ENCODE measurements at regions not wholly inside any gene's neighbourhood (a gene's known extent, or its start where the extent isn't known, plus 50 kb on each side); places are given as distances from the start of the nearest gene placed in this dataset.

DNA sequence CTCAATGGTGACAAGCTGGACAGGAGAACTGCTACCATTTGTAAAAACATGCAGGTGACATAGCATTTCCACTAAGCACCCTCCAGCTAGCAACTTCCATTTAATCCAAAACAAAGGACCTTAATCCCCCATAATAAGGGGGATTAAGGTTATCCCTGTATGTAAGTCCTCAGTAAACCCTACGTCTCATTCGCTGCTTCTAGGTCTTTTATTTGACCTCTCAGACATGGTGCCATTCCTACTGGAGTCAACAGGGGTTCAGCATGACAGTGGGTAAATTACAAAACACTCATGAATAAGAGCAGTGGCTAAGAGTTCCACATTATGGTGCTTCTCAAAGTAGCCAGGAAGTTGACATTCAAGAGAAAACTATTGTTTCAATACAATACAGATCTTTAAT lies 121.8 kb upstream of the CAV2 start:
- CTCF ChIA-PET: no interaction called here
- Histone ChIP-seq H3K4me2 (ENCODE audit: low read length) (no peak overlapping the region), H3K4me1 (ENCODE audit: insufficient read depth, low read length) (no peaks in the 10 kb centered on the region), H3K27me3 (ENCODE audit: low read length) (no peaks in the 10 kb centered on the region), H3F3A (ENCODE audit: low read length, unreplicated experiment) (no peaks in the 10 kb centered on the region), H2AFZ (ENCODE audit: low read length) (no peak overlapping the region), H3K4me3 (ENCODE audit: low read length) (no peak overlapping the region), H3K9me3 (ENCODE audit: low read length) (no peaks in the 10 kb centered on the region), H3K36me3 (ENCODE audit: low read depth, low read length) (no peaks in the 10 kb centered on the region), H4K20me1 (ENCODE audit: low read length) (no peaks in the 10 kb centered on the region), H3K79me2 (ENCODE audit: low read length) (no peaks in the 10 kb centered on the region), H3K9ac (ENCODE audit: low read length) (no peak overlapping the region), H3K27ac (ENCODE audit: low read length) (no peak overlapping the region), H3K9me2 (replicated peaks; ENCODE audit: low read length) (no peaks in the 10 kb centered on the region)
- TF ChIP-seq EZH2 (IDR thresholded peaks at IDR 0.05; ENCODE audit: low read length, unreplicated experiment) (no peak), EZH2phosphoT487 (IDR thresholded peaks at IDR 0.05; ENCODE audit: borderline replicate concordance, low read length) (no peak)
- TF ChIP-seq, protein P1, sequence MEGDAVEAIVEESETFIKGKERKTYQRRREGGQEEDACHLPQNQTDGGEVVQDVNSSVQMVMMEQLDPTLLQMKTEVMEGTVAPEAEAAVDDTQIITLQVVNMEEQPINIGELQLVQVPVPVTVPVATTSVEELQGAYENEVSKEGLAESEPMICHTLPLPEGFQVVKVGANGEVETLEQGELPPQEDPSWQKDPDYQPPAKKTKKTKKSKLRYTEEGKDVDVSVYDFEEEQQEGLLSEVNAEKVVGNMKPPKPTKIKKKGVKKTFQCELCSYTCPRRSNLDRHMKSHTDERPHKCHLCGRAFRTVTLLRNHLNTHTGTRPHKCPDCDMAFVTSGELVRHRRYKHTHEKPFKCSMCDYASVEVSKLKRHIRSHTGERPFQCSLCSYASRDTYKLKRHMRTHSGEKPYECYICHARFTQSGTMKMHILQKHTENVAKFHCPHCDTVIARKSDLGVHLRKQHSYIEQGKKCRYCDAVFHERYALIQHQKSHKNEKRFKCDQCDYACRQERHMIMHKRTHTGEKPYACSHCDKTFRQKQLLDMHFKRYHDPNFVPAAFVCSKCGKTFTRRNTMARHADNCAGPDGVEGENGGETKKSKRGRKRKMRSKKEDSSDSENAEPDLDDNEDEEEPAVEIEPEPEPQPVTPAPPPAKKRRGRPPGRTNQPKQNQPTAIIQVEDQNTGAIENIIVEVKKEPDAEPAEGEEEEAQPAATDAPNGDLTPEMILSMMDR (conservative IDR thresholded peaks at IDR 0.05; ENCODE audit: low read depth, low read length): no peak
- no peak for ATAC-seq
- POLR2A ChIA-PET (ENCODE audit: unreplicated experiment): no interaction called here
- intact Hi-C loops (cut with micrococcal nuclease): no loop called here
- no TSS peak for BruUV-seq (replicated peaks)
- no peak for DNase-seq

DNA sequence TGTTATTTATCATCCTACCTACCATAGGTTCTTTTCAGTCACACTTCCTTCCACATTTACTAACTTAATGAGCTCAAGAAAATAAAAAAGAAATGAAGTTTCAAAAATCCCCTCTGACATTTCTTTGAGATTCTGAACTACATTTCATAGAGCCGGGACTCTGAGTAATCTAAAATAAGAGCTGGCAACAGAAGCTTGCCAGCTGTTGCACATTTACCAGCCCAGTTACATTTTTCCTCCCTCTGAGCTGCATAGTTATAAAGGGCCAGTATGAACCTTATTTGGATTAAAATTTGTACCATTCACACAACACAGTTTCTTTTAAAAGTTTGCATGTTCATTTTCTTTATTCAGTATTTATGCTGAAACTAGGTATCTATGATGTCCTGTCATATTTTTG lies 119.5 kb upstream of the CAV2 start:
- H3K27ac ChIP-seq (ENCODE audit: low read length): no peak overlapping the region
- no peak overlapping the region for H2AFZ ChIP-seq (ENCODE audit: low read length)
- no TSS peak for BruUV-seq (replicated peaks)
- no peaks in the 10 kb centered on the region for H3K79me2 ChIP-seq (ENCODE audit: low read length)
- ChIA-PET CTCF (no interaction called here), POLR2A (ENCODE audit: unreplicated experiment) (no interaction called here)
- no peaks in the 10 kb centered on the region for H3K27me3 ChIP-seq (ENCODE audit: low read length)
- no peaks in the 10 kb centered on the region for H4K20me1 ChIP-seq (ENCODE audit: low read length)
- peaks cover 9% of the 10 kb centered on the region for H3K4me1 ChIP-seq (ENCODE audit: insufficient read depth, low read length)
- TF ChIP-seq, protein P1 (conservative IDR thresholded peaks at IDR 0.05; ENCODE audit: low read depth, low read length): no peak
- TF ChIP-seq EZH2phosphoT487 (IDR thresholded peaks at IDR 0.05; ENCODE audit: borderline replicate concordance, low read length): no peak
- H3F3A ChIP-seq (ENCODE audit: low read length, unreplicated experiment): no peaks in the 10 kb centered on the region
- no peak overlapping the region for H3K4me3 ChIP-seq (ENCODE audit: low read length)
- no peak for ATAC-seq
- intact Hi-C loops (cut with micrococcal nuclease): no loop called here
- H3K36me3 ChIP-seq (ENCODE audit: low read depth, low read length): no peaks in the 10 kb centered on the region
- DNase-seq: no peak
- no peaks in the 10 kb centered on the region for H3K9me3 ChIP-seq (ENCODE audit: low read length)
- H3K9me2 ChIP-seq (replicated peaks; ENCODE audit: low read length): no peaks in the 10 kb centered on the region
- no peak overlapping the region for H3K4me2 ChIP-seq (ENCODE audit: low read length)
- H3K9ac ChIP-seq (ENCODE audit: low read length): no peak overlapping the region

DNA sequence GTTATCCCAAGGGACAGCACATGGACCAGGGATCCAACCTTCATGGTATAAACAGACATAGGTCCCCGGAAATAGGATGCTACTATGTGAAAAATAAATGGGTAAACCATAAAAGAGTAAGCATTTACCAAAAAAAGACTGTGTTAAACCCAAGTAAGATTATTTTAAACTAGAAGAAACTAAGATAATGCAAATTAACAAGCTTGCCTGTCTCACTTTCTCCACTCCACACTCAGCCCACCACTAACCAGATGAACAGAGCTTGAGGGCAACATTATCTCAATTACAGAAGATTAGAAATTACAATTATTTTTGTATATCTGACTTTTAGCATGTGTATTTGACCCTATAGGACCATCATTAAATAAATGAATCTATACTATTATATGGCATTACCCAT lies 117.2 kb upstream of the CAV2 start:
- Histone ChIP-seq H3K27ac (ENCODE audit: low read length) (no peak overlapping the region), H3K9ac (ENCODE audit: low read length) (no peak overlapping the region), H3K4me1 (ENCODE audit: insufficient read depth, low read length) (peaks cover 18% of the 10 kb centered on the region), H4K20me1 (ENCODE audit: low read length) (no peaks in the 10 kb centered on the region), H3K27me3 (ENCODE audit: low read length) (no peaks in the 10 kb centered on the region), H2AFZ (ENCODE audit: low read length) (no peak overlapping the region), H3K9me2 (replicated peaks; ENCODE audit: low read length) (no peaks in the 10 kb centered on the region), H3K36me3 (ENCODE audit: low read depth, low read length) (no peaks in the 10 kb centered on the region), H3K4me2 (ENCODE audit: low read length) (no peak overlapping the region), H3F3A (ENCODE audit: low read length, unreplicated experiment) (no peaks in the 10 kb centered on the region), H3K9me3 (ENCODE audit: low read length) (no peaks in the 10 kb centered on the region), H3K4me3 (ENCODE audit: low read length) (no peak overlapping the region), H3K79me2 (ENCODE audit: low read length) (no peaks in the 10 kb centered on the region)
- ChIA-PET CTCF (no interaction called here), POLR2A (ENCODE audit: unreplicated experiment) (no interaction called here)
- no TSS peak for BruUV-seq (replicated peaks)
- TF ChIP-seq, protein P1 (conservative IDR thresholded peaks at IDR 0.05; ENCODE audit: low read depth, low read length): no peak
- TF ChIP-seq EZH2 (IDR thresholded peaks at IDR 0.05; ENCODE audit: low read length, unreplicated experiment) (no peak), EZH2phosphoT487 (IDR thresholded peaks at IDR 0.05; ENCODE audit: borderline replicate concordance, low read length) (no peak)
- no peak for DNase-seq
- intact Hi-C loops (cut with micrococcal nuclease): no loop called here
- no peak for ATAC-seq
